Bronchial epithelial cell (primary cell): ENCODE measurements at regions not wholly inside any gene's neighbourhood (a gene's known extent, or its start where the extent isn't known, plus 50 kb on each side); places are given as distances from the start of the nearest gene placed in this dataset.

ENCODE experiments used
- DNase-seq: peaks from one replicate; pipeline ENCODE4 v3.0.0-alpha.2; 2010; ENCODE audit warnings: low read depth
- FAIRE-seq: peaks from 2 replicates; lab custom pipeline; 2011; peaks lifted over from hg19 to GRCh38; lab: Jason Lieb, UNC
- H3K27me3 ChIP-seq: 2 replicates; pipeline ENCODE4 v1.5.1; 2011; ENCODE audit warnings: low read length; ENCODE audit not compliant: control insufficient read depth, insufficient read depth
- H3K36me3 ChIP-seq: 2 replicates; pipeline ENCODE4 v1.5.1; 2011; ENCODE audit warnings: low read length; ENCODE audit not compliant: control insufficient read depth, insufficient read depth
- H3K4me3 ChIP-seq: 2 replicates; pipeline ENCODE4 v1.5.1; 2011; ENCODE audit warnings: mild to moderate bottlenecking, low read depth, low read length, control low read depth
- TF ChIP-seq, protein P1 (sequence below): IDR thresholded peaks from 2 replicates; pipeline ENCODE4 v1.5.1; 2011; ENCODE audit warnings: mild to moderate bottlenecking, moderate library complexity, low read length, control low read depth, inconsistent platforms; ENCODE audit not compliant: insufficient read depth, severe bottlenecking

DNA sequence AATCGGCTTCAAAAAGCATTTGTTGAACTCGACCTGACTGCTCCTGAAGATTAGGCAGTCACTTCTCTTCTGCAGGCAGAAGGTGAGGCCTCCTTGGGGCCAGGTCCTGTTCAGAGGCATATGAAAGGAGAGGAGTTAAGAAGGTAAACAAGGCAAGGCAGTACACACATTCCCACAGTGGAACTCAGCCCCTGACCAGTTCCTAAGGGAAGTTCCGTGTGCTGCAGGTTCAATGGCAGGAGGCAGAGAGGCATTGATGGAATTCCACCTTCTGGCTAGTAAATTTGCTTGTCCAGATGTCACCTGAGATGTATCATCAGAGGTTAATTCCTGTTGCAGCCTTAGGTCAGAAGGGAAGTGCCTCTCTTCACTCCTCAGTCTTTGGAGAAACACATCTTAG, 337.0 kb upstream of the MTNR1B start:
- TF ChIP-seq, protein P1, sequence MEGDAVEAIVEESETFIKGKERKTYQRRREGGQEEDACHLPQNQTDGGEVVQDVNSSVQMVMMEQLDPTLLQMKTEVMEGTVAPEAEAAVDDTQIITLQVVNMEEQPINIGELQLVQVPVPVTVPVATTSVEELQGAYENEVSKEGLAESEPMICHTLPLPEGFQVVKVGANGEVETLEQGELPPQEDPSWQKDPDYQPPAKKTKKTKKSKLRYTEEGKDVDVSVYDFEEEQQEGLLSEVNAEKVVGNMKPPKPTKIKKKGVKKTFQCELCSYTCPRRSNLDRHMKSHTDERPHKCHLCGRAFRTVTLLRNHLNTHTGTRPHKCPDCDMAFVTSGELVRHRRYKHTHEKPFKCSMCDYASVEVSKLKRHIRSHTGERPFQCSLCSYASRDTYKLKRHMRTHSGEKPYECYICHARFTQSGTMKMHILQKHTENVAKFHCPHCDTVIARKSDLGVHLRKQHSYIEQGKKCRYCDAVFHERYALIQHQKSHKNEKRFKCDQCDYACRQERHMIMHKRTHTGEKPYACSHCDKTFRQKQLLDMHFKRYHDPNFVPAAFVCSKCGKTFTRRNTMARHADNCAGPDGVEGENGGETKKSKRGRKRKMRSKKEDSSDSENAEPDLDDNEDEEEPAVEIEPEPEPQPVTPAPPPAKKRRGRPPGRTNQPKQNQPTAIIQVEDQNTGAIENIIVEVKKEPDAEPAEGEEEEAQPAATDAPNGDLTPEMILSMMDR: no peak
- DNase-seq (no peak), FAIRE-seq (no peak)
- no peak overlapping the region for H3K4me3 ChIP-seq
- no peaks in the 10 kb centered on the region for H3K27me3 ChIP-seq
- no peaks in the 10 kb centered on the region for H3K36me3 ChIP-seq

- no peaks in the 10 kb centered on the region for H3K36me3 ChIP-seq
- FAIRE-seq (no peak), DNase-seq (no peak)
- H3K27me3 ChIP-seq: no peaks in the 10 kb centered on the region
- TF ChIP-seq, protein P1: no peak
- no peak overlapping the region for H3K4me3 ChIP-seq
These were observed 335.6 kb upstream of the MTNR1B start for GRCh38 chr11:92633820-92634219.

DNA sequence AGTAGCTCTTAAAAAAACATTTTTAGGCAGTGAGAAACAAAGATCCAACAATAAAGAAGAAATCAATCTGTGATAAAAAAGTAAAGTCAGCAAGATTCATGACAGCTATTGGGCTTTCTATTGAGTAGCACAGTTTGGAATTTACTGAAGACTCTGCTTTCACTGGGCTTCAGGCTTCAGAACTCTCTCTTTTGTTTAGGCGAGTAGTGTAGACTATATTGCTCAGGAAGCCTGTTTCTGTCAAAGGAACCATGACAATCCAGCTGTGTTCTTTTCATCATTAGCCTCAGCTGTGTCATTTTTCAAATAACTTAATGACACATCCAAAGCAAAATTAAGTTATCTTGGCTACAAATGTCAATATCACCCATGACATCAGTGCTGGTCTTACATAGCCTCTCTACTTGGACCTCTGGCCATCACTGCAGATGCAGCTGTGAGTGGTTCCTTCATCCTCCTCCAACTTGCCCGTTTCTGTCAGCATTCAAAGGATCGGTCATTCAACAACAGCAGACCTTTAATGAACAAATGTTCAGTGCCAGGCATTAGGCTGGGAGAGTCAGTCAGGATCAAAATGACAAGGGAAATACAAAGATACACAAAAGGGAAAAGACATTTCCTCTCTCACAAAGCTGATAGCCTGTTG, 332.8 kb upstream of the MTNR1B start:
- Histone ChIP-seq H3K27me3 (no peaks in the 10 kb centered on the region), H3K4me3 (no peak overlapping the region), H3K36me3 (no peaks in the 10 kb centered on the region)
- FAIRE-seq: no peak
- DNase-seq: no peak
- TF ChIP-seq, protein P1: no peak

DNA sequence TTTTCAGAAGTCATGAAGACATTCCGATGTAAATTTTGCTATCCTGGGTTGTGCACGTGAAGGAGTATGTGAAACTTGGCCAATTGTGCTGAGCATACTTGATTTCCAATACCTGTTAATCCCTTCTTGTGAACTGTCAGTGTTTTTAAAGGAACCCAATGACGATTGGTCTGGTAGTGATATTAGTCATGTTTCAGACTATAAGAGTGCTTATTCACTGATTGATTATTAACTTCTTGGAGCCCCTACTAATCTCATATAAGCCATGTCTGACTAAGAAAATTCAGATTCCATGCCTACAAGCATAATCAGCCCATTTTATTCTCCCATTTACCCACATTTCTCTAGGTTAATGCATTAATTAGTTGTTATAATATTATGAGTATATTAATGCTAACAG, 330.8 kb upstream of the MTNR1B start:
- no peaks in the 10 kb centered on the region for H3K36me3 ChIP-seq
- FAIRE-seq: no peak
- no peak for DNase-seq
- TF ChIP-seq, protein P1: no peak
- no peaks in the 10 kb centered on the region for H3K27me3 ChIP-seq
- no peak overlapping the region for H3K4me3 ChIP-seq

DNA sequence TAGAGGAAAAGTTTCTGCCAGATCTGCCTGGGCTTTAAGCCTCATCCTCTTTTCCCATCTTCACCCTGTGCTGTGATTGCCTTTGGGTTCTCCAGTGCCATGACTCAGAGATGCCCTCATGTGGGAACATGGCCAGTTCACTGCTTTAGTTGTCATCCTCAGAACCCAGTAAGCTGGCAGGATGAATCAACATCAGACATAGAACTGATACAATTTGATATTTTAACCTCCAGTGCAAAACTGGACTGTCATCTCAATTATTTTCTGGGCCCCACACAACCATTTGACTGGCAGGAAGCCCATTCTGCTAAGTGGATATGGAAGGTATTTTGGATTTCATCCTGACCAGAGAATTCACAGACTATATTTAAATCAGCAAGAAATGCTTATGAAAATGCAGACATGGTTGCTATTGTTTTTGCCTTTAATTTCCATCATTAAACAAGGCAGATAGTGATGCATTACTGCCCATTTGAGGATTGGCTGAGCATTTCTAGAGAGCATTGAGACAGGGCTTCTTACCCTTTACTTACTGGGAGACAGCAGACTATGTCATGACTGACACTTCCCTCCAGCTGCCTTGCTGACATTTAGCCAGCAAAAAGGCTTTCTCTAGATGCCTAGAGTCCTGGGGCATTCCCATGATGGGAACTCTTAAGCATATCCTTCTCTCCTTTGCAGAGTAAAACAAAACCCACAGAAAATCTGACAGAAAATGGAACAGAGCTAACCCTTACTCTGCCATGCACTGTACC, 327.1 kb upstream of the MTNR1B start:
- Histone ChIP-seq H3K36me3 (no peaks in the 10 kb centered on the region), H3K4me3 (no peak overlapping the region), H3K27me3 (no peaks in the 10 kb centered on the region)
- DNase-seq: peak; percentile 38
- FAIRE-seq: peak; percentile 66
- TF ChIP-seq, protein P1: no peak
